Kidney (tissue), 13 donors: ENCODE measurements at regions not wholly inside any gene's neighbourhood (a gene's known extent, or its start where the extent isn't known, plus 50 kb on each side); places are given as distances from the start of the nearest gene placed in this dataset.

Experiments used
- DNase-seq, 5 donors: peaks; one replicate each; pipeline ENCODE4 v3.0.0-alpha.2; 2013 to 2020
- FAIRE-seq: peaks from 2 replicates; lab custom pipeline; 2012; peaks lifted over from hg19 to GRCh38; lab: Jason Lieb, UNC
- H3K27ac ChIP-seq, 2 donors: one replicate each; pipeline ENCODE4 v1.7.0; 2013; ENCODE audit warnings: low read depth in 2 of 2, low read length in 2 of 2, inconsistent platforms in 1 of 2
- H3K27me3 ChIP-seq: one replicate; pipeline ENCODE4 v1.7.1; 2013; ENCODE audit warnings: low read length, inconsistent platforms; ENCODE audit not compliant: control insufficient read depth, insufficient read depth
- H3K36me3 ChIP-seq, 3 donors: one replicate each; pipeline versions ENCODE4 v1.7.0 to v1.7.1; 2013; ENCODE audit warnings: low read length in 3 of 3, control low read depth in 1 of 3, inconsistent platforms in 1 of 3; ENCODE audit not compliant: insufficient read depth in 3 of 3, control insufficient read depth in 2 of 3
- H3K4me1 ChIP-seq, 3 donors: one replicate each; pipeline versions ENCODE4 v1.7.0 to v1.7.1; 2013; ENCODE audit warnings: low read length in 3 of 3, inconsistent platforms in 1 of 3, low read depth in 1 of 3; ENCODE audit not compliant: control insufficient read depth in 2 of 3, insufficient read depth in 2 of 3
- H3K4me3 ChIP-seq, 3 donors: one replicate each; pipeline versions ENCODE4 v1.7.0 to v1.8.1; 2013; ENCODE audit warnings: low read length in 3 of 3, control low read depth in 1 of 3, inconsistent platforms in 1 of 3
- H3K9ac ChIP-seq, 3 donors: one replicate each; pipeline versions ENCODE4 v1.7.0 to v1.7.1; 2013; ENCODE audit warnings: low read length in 3 of 3, control low read depth in 1 of 3, inconsistent platforms in 1 of 3
- H3K9me3 ChIP-seq, 3 donors: one replicate each; pipeline versions ENCODE4 v1.7.0 to v1.7.1; 2013; ENCODE audit warnings: low read length in 3 of 3, control low read depth in 1 of 3, inconsistent platforms in 1 of 3; ENCODE audit not compliant: control insufficient read depth in 2 of 3, insufficient read depth in 1 of 3
- intact Hi-C: fragments of 100-400 bp; cut with DNase I; formaldehyde crosslinking; loops from one replicate; pipeline ENCODE4 v1.11.1; 2022
- TF ChIP-seq, protein P1 (sequence below): IDR thresholded peaks from 3 replicates; pipeline ENCODE4 v1.5.1; 2012; ENCODE audit warnings: mild to moderate bottlenecking, moderate library complexity, borderline replicate concordance; ENCODE audit not compliant: insufficient read depth; ENCODE audit errors: extremely low read depth
- donor health status: control.
- donor health status: control.
- donor health status: control.
- donor health status: control.
- donor health status: control.
- donor health status: DM: yes; HTN: yes; CAD: no.
- donor health status: Normal renal cell carcinoma (clear cell type).

DNA sequence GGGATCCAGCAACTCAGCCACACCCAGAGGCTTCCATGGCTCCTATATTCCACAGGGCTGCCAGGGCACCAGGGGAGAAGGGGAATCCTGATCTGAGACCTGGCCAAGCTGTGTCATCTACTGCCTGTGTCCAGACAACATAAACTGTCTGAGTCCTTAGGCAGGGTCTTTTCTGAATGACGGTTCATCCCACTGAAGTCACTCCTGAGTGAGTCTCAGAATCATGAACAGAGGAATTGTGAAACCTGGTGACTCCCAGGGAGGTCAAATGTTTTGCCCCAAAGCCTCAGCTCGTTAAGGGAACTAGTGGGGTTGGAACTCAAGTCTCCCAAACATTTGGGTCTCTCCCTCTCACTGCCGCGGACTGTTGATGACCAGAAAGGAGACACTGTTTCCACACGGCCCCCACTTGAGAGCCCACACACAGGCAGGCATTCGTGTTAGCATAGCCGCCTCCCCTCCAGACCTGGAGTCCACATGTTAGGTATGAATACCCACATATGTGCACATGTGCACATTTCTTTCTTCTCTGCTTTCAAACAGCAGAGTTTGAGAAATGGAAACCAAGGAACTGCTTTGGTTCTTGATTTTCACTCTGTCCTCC lies 87.2 kb upstream of the KCNK12 start:
- Histone ChIP-seq H3K27me3 (no peaks in the 10 kb centered on the region), H3K36me3 (no peaks in the 10 kb centered on the region), H3K9ac (no peak overlapping the region), H3K4me1 (peaks cover 0 to 3% (median 2%) of the 10 kb centered on the region in 3 donors), H3K27ac (no peak overlapping the region), H3K9me3 (no peaks in the 10 kb centered on the region), H3K4me3 (no peak overlapping the region)
- DNase-seq (no peak), FAIRE-seq (no peak)
- intact Hi-C loops: no loop called here
- TF ChIP-seq, protein P1, sequence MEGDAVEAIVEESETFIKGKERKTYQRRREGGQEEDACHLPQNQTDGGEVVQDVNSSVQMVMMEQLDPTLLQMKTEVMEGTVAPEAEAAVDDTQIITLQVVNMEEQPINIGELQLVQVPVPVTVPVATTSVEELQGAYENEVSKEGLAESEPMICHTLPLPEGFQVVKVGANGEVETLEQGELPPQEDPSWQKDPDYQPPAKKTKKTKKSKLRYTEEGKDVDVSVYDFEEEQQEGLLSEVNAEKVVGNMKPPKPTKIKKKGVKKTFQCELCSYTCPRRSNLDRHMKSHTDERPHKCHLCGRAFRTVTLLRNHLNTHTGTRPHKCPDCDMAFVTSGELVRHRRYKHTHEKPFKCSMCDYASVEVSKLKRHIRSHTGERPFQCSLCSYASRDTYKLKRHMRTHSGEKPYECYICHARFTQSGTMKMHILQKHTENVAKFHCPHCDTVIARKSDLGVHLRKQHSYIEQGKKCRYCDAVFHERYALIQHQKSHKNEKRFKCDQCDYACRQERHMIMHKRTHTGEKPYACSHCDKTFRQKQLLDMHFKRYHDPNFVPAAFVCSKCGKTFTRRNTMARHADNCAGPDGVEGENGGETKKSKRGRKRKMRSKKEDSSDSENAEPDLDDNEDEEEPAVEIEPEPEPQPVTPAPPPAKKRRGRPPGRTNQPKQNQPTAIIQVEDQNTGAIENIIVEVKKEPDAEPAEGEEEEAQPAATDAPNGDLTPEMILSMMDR: no peak

DNA sequence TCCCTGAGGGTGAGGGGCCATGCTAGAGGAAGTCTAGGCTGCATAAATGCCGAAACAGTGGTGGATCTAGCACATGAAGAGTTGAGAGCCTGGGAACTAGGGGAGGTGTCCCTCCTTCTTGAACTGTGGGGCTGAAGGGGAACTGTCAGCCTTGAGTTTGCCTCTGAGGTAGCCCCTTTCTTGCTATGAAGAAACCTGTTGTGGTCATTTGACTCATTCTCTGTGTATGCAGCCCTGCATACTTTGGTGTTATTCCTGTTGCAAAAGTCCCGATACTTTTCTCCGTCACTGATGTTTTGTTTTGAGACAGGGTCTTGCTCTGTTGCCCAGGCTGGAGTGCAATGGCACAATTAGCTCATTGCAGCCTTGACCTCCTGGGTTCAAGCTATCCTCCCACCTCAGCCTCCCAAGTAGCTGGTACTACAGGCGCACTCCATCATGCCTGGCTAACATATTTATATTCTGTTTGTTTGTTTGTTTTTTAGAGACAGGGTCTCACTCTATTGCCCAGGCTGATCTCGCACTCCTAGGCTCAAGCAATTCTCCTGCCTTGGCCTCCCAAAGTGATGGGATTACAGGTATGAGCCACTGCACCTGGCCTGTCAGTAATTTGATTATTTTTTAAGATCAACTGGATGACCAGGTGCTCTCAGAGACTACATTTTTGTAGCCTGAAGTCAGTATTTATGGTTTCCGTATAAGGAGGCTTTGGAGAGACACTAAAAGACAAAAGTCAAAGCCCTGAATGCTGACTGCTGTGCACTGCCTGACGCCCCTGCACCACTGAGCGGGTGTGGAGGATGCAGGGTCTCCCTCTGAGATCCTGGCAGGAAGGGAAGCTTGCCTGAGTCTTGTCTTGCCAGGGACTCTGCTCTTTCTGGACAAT lies 86.2 kb upstream of the KCNK12 start:
- H3K9me3 ChIP-seq: no peaks in the 10 kb centered on the region
- FAIRE-seq: no peak
- intact Hi-C loops: no loop called here
- TF ChIP-seq, protein P1: no peak
- H3K4me3 ChIP-seq: no peak overlapping the region
- no peak overlapping the region for H3K27ac ChIP-seq
- no peaks in the 10 kb centered on the region for H3K27me3 ChIP-seq
- no peaks in the 10 kb centered on the region for H3K36me3 ChIP-seq
- no peak for DNase-seq
- peaks cover 0 to 3% (median 2%) of the 10 kb centered on the region in 3 donors for H3K4me1 ChIP-seq
- H3K9ac ChIP-seq: no peak overlapping the region

DNA sequence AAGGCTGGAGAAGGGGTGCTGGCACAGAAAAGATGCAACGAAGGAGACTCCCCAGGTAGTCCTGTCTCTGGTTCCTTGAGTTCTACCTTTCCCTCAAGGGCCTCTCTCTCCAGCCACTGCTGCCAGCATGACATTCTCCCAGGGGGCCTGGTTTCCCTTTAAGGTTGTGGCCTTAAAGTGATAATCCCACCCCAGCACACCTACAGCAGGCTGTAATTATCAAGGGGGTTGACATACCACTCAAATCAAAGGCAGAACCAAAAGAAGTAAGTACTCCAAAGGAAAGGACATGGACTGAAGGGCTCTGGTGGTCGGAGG lies 84.7 kb upstream of the KCNK12 start:
- no peak overlapping the region for H3K27ac ChIP-seq

More for the DNA sequence above, 84.7 kb upstream of the KCNK12 start:
- Histone ChIP-seq H3K4me1 (peaks cover 0 to 3% (median 2%) of the 10 kb centered on the region in 3 donors), H3K9me3 (no peaks in the 10 kb centered on the region), H3K36me3 (no peaks in the 10 kb centered on the region), H3K9ac (no peak overlapping the region), H3K4me3 (no peak overlapping the region), H3K27me3 (no peaks in the 10 kb centered on the region)
- FAIRE-seq (no peak), DNase-seq (no peak)
- intact Hi-C loops: no loop called here
- TF ChIP-seq, protein P1: no peak
